B cell (primary cell): ENCODE measurements at regions not wholly inside any gene's neighbourhood (a gene's known extent, or its start where the extent isn't known, plus 50 kb on each side); places are given as distances from the start of the nearest gene placed in this dataset.

Experiments
- ATAC-seq: fragments of 200-7000 bp; cut with Tn5 transposase; one replicate; pipeline ENCODE4 v1.10.0; 2021; ENCODE audit warnings: low read depth, mild to moderate bottlenecking, moderate number of reproducible peaks, moderate library complexity
- CTCF ChIA-PET: fragments of 350-600 bp; sonication (Branson Sonifier 250); formaldehyde crosslinking; loops from one replicate; lab custom pipeline; 2021; ENCODE audit warnings: antibody characterized with exemption, inconsistent platforms; lab: Charles Lee
- POLR2A ChIA-PET: fragments of 350-600 bp; sonication (Branson Sonifier 250); formaldehyde crosslinking; loops from one replicate; lab custom pipeline; 2021; ENCODE audit warnings: antibody characterized with exemption; lab: Charles Lee
- DNase-seq: peaks from one replicate; pipeline ENCODE4 v3.0.0; 2013
- H2AFZ ChIP-seq: 2 replicates; pipeline ENCODE4 v1.6.1; 2012; ENCODE audit warnings: mild to moderate bottlenecking, low read depth, low read length; ENCODE audit not compliant: insufficient read depth, poor library complexity, severe bottlenecking
- H3K27ac ChIP-seq, 2 donors: 1 replicate in 1 of 2; 2 replicates in 1 of 2; pipeline ENCODE4 v1.5.1; 2012 to 2013; ENCODE audit warnings: low read length in 2 of 2, mild to moderate bottlenecking in 2 of 2, moderate library complexity in 1 of 2
- H3K27me3 ChIP-seq, 4 experiments: fragments of 200-600 bp in 1 of 4; sonication (generic) in 1 of 4; replicated peaks in 1 of 4; 1 replicate in 2 of 4; 2 replicates in 2 of 4; pipeline versions ENCODE4 v1.6.1 to v1.7.0; 2013 to 2016; ENCODE audit warnings: low read length in 3 of 4, mild to moderate bottlenecking in 2 of 4, mixed read lengths in 1 of 4, moderate library complexity in 1 of 4; ENCODE audit not compliant: insufficient read depth in 4 of 4, control insufficient read depth in 3 of 4; ENCODE audit errors: control extremely low read depth in 1 of 4
- H3K36me3 ChIP-seq, 2 experiments: replicated peaks in 1 of 2; 1 replicate in 1 of 2; 2 replicates in 1 of 2; pipeline versions ENCODE4 v1.6.1 to v1.7.1; 2013; ENCODE audit warnings: low read length in 1 of 2; ENCODE audit not compliant: insufficient read depth in 2 of 2, control insufficient read depth in 1 of 2; ENCODE audit errors: control extremely low read depth in 1 of 2, extremely low read depth in 1 of 2
- H3K4me1 ChIP-seq, 2 donors: fragments of 200-600 bp in 1 of 2; sonication (generic) in 1 of 2; 1 replicate in 1 of 2; 2 replicates in 1 of 2; pipeline versions ENCODE4 v1.5.1 to v1.6.1; 2013 to 2017; ENCODE audit warnings: low read length in 2 of 2; ENCODE audit not compliant: control insufficient read depth in 2 of 2, insufficient read depth in 2 of 2
- H3K4me2 ChIP-seq: replicated peaks from 2 replicates; pipeline ENCODE3; 2012; ENCODE audit warnings: mild to moderate bottlenecking, low read depth, low read length; ENCODE audit not compliant: poor library complexity, severe bottlenecking
- H3K4me3 ChIP-seq, 5 experiments: fragments of 200-600 bp in 1 of 5; sonication (generic) in 1 of 5; 1 replicate in 3 of 5; 2 replicates in 2 of 5; pipeline versions ENCODE4 v1.5.1 to v1.7.0; 2011 to 2016; ENCODE audit warnings: low read length in 4 of 5, mild to moderate bottlenecking in 4 of 5, low read depth in 2 of 5, control low read depth in 1 of 5, moderate library complexity in 1 of 5; ENCODE audit not compliant: insufficient read depth in 1 of 5; ENCODE audit errors: control extremely low read depth in 1 of 5, extremely low read depth in 1 of 5
- H3K79me2 ChIP-seq: fragments of 200-600 bp; sonication (generic); one replicate; pipeline ENCODE4 v1.6.0; 2016; ENCODE audit warnings: low read length; ENCODE audit not compliant: control insufficient read depth, insufficient read depth
- H3K9ac ChIP-seq: fragments of 200-600 bp; sonication (generic); 2 replicates; pipeline ENCODE4 v1.6.1; 2017; ENCODE audit warnings: mild to moderate bottlenecking, low read length, moderate library complexity
- H3K9me3 ChIP-seq, 3 donors: one replicate each; pipeline versions ENCODE4 v1.6.1 to v1.7.1; 2013; ENCODE audit warnings: low read length in 2 of 3; ENCODE audit not compliant: control insufficient read depth in 2 of 3, insufficient read depth in 1 of 3; ENCODE audit errors: control extremely low read depth in 1 of 3
- H4K20me1 ChIP-seq: 2 replicates; pipeline ENCODE4 v1.6.0; 2012; ENCODE audit warnings: mild to moderate bottlenecking, low read length; ENCODE audit not compliant: insufficient read depth, control insufficient read depth, poor library complexity, severe bottlenecking
- H3K27ac Mint-ChIP-seq: one replicate; pipeline ENCODE4 v1.8.0; 2021; ENCODE audit warnings: mixed read lengths
- H3K27me3 Mint-ChIP-seq: one replicate; pipeline ENCODE4 v1.8.0; 2021; ENCODE audit warnings: mixed read lengths
- H3K4me1 Mint-ChIP-seq: one replicate; pipeline ENCODE4 v1.8.0; 2021; ENCODE audit warnings: mixed read lengths
- H3K4me3 Mint-ChIP-seq: one replicate; pipeline ENCODE4 v1.8.0; 2021; ENCODE audit warnings: mixed read lengths
- H3K9me3 Mint-ChIP-seq: one replicate; pipeline ENCODE4 v1.8.0; 2022; ENCODE audit warnings: mixed read lengths; ENCODE audit not compliant: insufficient read depth
- CTCF ChIP-seq: fragments of 200-600 bp; IDR thresholded peaks from one replicate; pipeline ENCODE4 v1.8.0; 2022; ENCODE audit warnings: antibody characterized with exemption, mild to moderate bottlenecking
- EZH2 ChIP-seq: IDR thresholded peaks from 2 replicates; pipeline ENCODE4 v1.6.1; 2012; ENCODE audit warnings: borderline replicate concordance, low read depth, mild to moderate bottlenecking, moderate library complexity, low read length; ENCODE audit not compliant: insufficient read depth, poor library complexity, severe bottlenecking
- WGBS: methylation state at CpG from one replicate; pipeline ENCODE4 v1.1.5; 2013; ENCODE audit warnings: missing lambda C conversion rate; ENCODE audit not compliant: insufficient coverage; 5-methylcytosine and 5-hydroxymethylcytosine counted together
- intact Hi-C: fragments of 100-400 bp; cut with micrococcal nuclease; formaldehyde crosslinking; loops from one replicate; pipeline ENCODE4 v1.10.0; 2022

DNA sequence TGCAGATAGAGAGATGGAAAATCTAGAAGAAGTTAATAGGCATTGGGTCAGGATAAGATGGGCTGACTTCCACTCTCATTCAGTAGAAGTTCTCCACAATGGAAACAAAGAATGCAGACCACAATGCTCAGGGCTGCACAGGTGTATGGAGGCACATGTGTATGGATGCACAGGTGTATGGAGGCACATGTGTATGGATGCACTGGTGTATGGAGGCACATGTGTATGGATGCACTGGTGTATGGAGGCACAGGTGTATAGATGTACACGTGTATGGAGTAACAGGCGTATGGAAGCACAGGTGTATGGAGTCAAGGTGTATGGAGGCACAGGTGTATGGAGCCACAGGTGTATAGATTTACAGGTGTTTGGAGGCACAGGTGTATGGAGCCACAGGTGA lies 285.7 kb upstream of the PPP2R2D start:
- ChIA-PET CTCF (no interaction called here), POLR2A (no interaction called here)
- Histone ChIP-seq H3K36me3 (no peaks in the 10 kb centered on the region), H2AFZ (no peak overlapping the region), H3K27me3 (peaks cover 0 to 3% (median 0%) of the 10 kb centered on the region in 4 experiments), H3K4me1 (no peaks in the 10 kb centered on the region), H3K9ac (no peak overlapping the region), H3K4me2 (no peak overlapping the region), H3K4me3 (no peak overlapping the region), H3K27ac (no peak overlapping the region), H4K20me1 (no peaks in the 10 kb centered on the region), H3K9me3 (peaks cover 0 to 15% (median 0%) of the 10 kb centered on the region in 3 donors), H3K79me2 (no peaks in the 10 kb centered on the region)
- Mint-ChIP-seq H3K27ac (no peak overlapping the region), H3K4me1 (no peaks in the 10 kb centered on the region), H3K4me3 (no peak overlapping the region), H3K9me3 (peaks cover 3% of the 10 kb centered on the region), H3K27me3 (peaks cover 11% of the 10 kb centered on the region)
- ATAC-seq = no peak
- no peak for DNase-seq
- intact Hi-C loops = no loop called here
- WGBS = 92% methylated on average over 2 of the region's 2 CpGs
- no peak for TF ChIP-seq EZH2
- TF ChIP-seq CTCF = no peak

GRCh38 chr10:131616040-131616439 lies 284.8 kb upstream of the PPP2R2D start:
- H3K4me1 ChIP-seq = no peaks in the 10 kb centered on the region
- no peak overlapping the region for H3K27ac ChIP-seq
- no peaks in the 10 kb centered on the region for H3K79me2 ChIP-seq
- H3K9me3 Mint-ChIP-seq = peaks cover 3% of the 10 kb centered on the region
- H3K4me3 ChIP-seq = no peak overlapping the region
- H3K9ac ChIP-seq = no peak overlapping the region
- no peak overlapping the region for H3K4me2 ChIP-seq
- 100% methylated on average over 6 of the region's 6 CpGs for WGBS
- ATAC-seq (no peak), DNase-seq (no peak)
- no peaks in the 10 kb centered on the region for H3K36me3 ChIP-seq
- intact Hi-C loops = no loop called here
- no peak overlapping the region for H3K27ac Mint-ChIP-seq
- no peaks in the 10 kb centered on the region for H4K20me1 ChIP-seq
- peaks cover 11% of the 10 kb centered on the region for H3K27me3 Mint-ChIP-seq
- H2AFZ ChIP-seq = no peak overlapping the region
- TF ChIP-seq CTCF (no peak), EZH2 (no peak)
- peaks cover 0 to 15% (median 0%) of the 10 kb centered on the region in 3 donors for H3K9me3 ChIP-seq
- peaks cover 0 to 3% (median 0%) of the 10 kb centered on the region in 4 experiments for H3K27me3 ChIP-seq
- ChIA-PET CTCF (no interaction called here), POLR2A (no interaction called here)
- H3K4me1 Mint-ChIP-seq = no peaks in the 10 kb centered on the region
- no peak overlapping the region for H3K4me3 Mint-ChIP-seq
